Pancreas (tissue), 10 donors: ENCODE measurements at regions not wholly inside any gene's neighbourhood (a gene's known extent, or its start where the extent isn't known, plus 50 kb on each side); places are given as distances from the start of the nearest gene placed in this dataset.
A peak's percentile ranks its signal among the peaks of the same experiment; 100 is the strongest.

Source experiments
- ATAC-seq, 4 donors: fragments of 200-7000 bp; cut with Tn5 transposase; one replicate each; pipeline versions ENCODE4 v1.8.0 to v1.9.1; 2020; ENCODE audit warnings: mild to moderate bottlenecking in 4 of 4, moderate library complexity in 4 of 4
- DNase-seq, 6 donors: peaks; one replicate each; pipeline ENCODE4 v3.0.0-alpha.2; 2020
- FAIRE-seq: peaks from 2 replicates; lab custom pipeline; 2012; peaks lifted over from hg19 to GRCh38; lab: Jason Lieb, UNC
- H3K27ac ChIP-seq, 4 donors: fragments of 200-600 bp; sonication (generic); 1 replicate in 3 of 4; 2 replicates in 1 of 4; pipeline versions ENCODE4 v1.5.0 to v1.8.0; 2020
- H3K27me3 ChIP-seq, 4 donors: fragments of 200-600 bp; one replicate each; pipeline ENCODE4 v1.8.0; 2021
- H3K36me3 ChIP-seq, 3 donors: fragments of 200-600 bp; sonication (generic) in 1 of 3; one replicate each; pipeline versions ENCODE4 v1.5.0 to v1.8.0; 2020 to 2021
- H3K4me1 ChIP-seq, 3 donors: fragments of 200-600 bp; one replicate each; pipeline ENCODE4 v1.8.0; 2021
- H3K4me3 ChIP-seq, 4 donors: fragments of 200-600 bp; sonication (generic) in 2 of 4; one replicate each; pipeline versions ENCODE4 v1.5.0 to v1.8.0; 2020 to 2021
- H3K9me3 ChIP-seq, 4 donors: fragments of 200-600 bp; one replicate each; pipeline ENCODE4 v1.8.0; 2021
- CTCF ChIP-seq, 4 donors: fragments of 200-600 bp; sonication (generic) in 3 of 4; IDR thresholded peaks; one replicate each; pipeline versions ENCODE4 v1.5.0 to v1.8.0; 2021; ENCODE audit warnings: antibody characterized with exemption in 4 of 4
- WGBS, 2 donors: extraction: QIAGEN DNeasy Blood & Tissue Kit; methylation state at CpG; one replicate each; pipeline ENCODE4 v1.1.7; 2013; 5-methylcytosine and 5-hydroxymethylcytosine counted together
- intact Hi-C, 3 donors: fragments of 100-400 bp; cut with DNase I; formaldehyde crosslinking; loops; one replicate each; pipeline versions ENCODE4 v1.11.1 to v1.14.2; 2022
- donor health status: healthy with polysubstance abuse.
- donor health status: DM: no; HTN: no; CAD: no; lungs with moderate emphysema.
- donor health status: DM: no; HTN: no; CAD: no.
- donor health status: control.
- donor health status: control.
- donor health status: Bipolar disorder and iron deficiency.
- donor health status: DM: yes; HTN: yes; CAD: no.
- donor health status: DM: no; HTN: no; CAD: no.
- donor health status: DM: no; HTN: no; CAD: no.
- donor health status: DM: yes; HTN: yes; CAD: no.

GRCh38 chr17:62887437-62887836 is 78.6 kb upstream of the TANC2 start:
- intact Hi-C loops = no loop called here
- ATAC-seq (no peak), DNase-seq (no peak), FAIRE-seq (no peak)
- Histone ChIP-seq H3K36me3 (no peaks in the 10 kb centered on the region), H3K27ac (no peak overlapping the region), H3K4me1 (no peaks in the 10 kb centered on the region), H3K27me3 (no peaks in the 10 kb centered on the region), H3K9me3 (no peaks in the 10 kb centered on the region), H3K4me3 (no peak overlapping the region)
- TF ChIP-seq CTCF (IDR thresholded peaks at IDR 0.05) = no peak
- 58 to 72% methylated on average over 3 of the region's 3 CpGs for WGBS, 2 donors

- 65 to 76% methylated on average over 5 of the region's 5 CpGs for WGBS, 2 donors
Observed at GRCh38 chr17:62884781-62885180, 76.7 kb upstream of the MARCHF10 start.

GRCh38 chr17:62882878-62883277 is 74.8 kb upstream of the MARCHF10 start:
- Histone ChIP-seq H3K27me3 (no peaks in the 10 kb centered on the region), H3K9me3 (no peaks in the 10 kb centered on the region), H3K4me3 (no peak overlapping the region), H3K27ac (no peak overlapping the region), H3K36me3 (no peaks in the 10 kb centered on the region), H3K4me1 (no peaks in the 10 kb centered on the region)
- TF ChIP-seq CTCF (IDR thresholded peaks at IDR 0.05) = no peak
- 58 to 66% methylated on average over 4 of the region's 4 CpGs for WGBS, 2 donors
- FAIRE-seq (no peak), DNase-seq (no peak), ATAC-seq (peak in 1 of 4 donors; percentile 36)
- intact Hi-C loops = no loop called here

More at GRCh38 chr17:62884781-62885180, 76.7 kb upstream of the MARCHF10 start:
- no peak for ATAC-seq
- no peak for TF ChIP-seq CTCF (IDR thresholded peaks at IDR 0.05)
- no peaks in the 10 kb centered on the region for H3K36me3 ChIP-seq
- intact Hi-C loops = no loop called here
- no peak for DNase-seq
- FAIRE-seq = no peak
- H3K4me3 ChIP-seq = no peak overlapping the region
- H3K27me3 ChIP-seq = no peaks in the 10 kb centered on the region
- H3K27ac ChIP-seq = no peak overlapping the region
- no peaks in the 10 kb centered on the region for H3K4me1 ChIP-seq
- no peaks in the 10 kb centered on the region for H3K9me3 ChIP-seq

- intact Hi-C loops = no loop called here
Observed at GRCh38 chr17:62882284-62882683, 74.2 kb upstream of the MARCHF10 start.

More at GRCh38 chr17:62882284-62882683, 74.2 kb upstream of the MARCHF10 start:
- no peaks in the 10 kb centered on the region for H3K27me3 ChIP-seq
- ATAC-seq (peak in 1 of 4 donors; percentile 42), FAIRE-seq (no peak), DNase-seq (peak in 1 of 6 donors; percentile 24)
- H3K27ac ChIP-seq = no peak overlapping the region
- H3K4me1 ChIP-seq = no peaks in the 10 kb centered on the region
- no peaks in the 10 kb centered on the region for H3K36me3 ChIP-seq
- H3K9me3 ChIP-seq = no peaks in the 10 kb centered on the region
- WGBS, 2 donors = 60 to 73% methylated on average over 7 of the region's 7 CpGs
- H3K4me3 ChIP-seq = no peak overlapping the region
- TF ChIP-seq CTCF (IDR thresholded peaks at IDR 0.05) = no peak
